ENCODE measurements at regions not wholly inside any gene's neighbourhood (a gene's known extent, or its start where the extent isn't known, plus 50 kb on each side); places are given as distances from the start of the nearest gene placed in this dataset.

DNA sequence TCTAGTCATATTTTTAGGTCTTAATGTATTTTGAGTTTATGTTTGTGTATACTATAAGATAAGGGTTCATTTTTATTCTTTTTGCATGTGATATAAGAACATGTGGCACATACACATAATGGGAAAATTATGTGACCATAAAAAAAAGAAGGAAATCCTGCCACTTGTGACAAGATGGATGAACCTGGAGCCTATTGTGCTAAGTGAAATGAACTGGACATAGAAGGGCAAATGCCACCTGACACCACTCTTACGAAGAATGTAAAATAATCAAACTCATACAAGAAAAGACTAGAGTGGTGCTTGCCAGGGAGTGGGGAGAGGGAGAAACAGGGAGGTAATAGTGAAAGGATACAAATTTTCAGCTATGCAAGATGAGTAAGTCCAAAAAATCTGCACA lies 126.1 kb downstream of the PLEKHG1 start:
- H3K36me3 ChIP-seq: no peaks in the 10 kb centered on the region
- H3K9me3 ChIP-seq: no peaks in the 10 kb centered on the region
- intact Hi-C loops (cut with DNase I; ENCODE audit: low total_unique reads): no loop called here
- 0 to 86% methylated on average over 1 of the region's 1 CpG for WGBS, 2 donors (ENCODE audit: low coverage in 1 of 2)
- no peaks in the 10 kb centered on the region for H3K27me3 ChIP-seq
- no peak overlapping the region for H3K27ac ChIP-seq
- TF ChIP-seq, protein P1, sequence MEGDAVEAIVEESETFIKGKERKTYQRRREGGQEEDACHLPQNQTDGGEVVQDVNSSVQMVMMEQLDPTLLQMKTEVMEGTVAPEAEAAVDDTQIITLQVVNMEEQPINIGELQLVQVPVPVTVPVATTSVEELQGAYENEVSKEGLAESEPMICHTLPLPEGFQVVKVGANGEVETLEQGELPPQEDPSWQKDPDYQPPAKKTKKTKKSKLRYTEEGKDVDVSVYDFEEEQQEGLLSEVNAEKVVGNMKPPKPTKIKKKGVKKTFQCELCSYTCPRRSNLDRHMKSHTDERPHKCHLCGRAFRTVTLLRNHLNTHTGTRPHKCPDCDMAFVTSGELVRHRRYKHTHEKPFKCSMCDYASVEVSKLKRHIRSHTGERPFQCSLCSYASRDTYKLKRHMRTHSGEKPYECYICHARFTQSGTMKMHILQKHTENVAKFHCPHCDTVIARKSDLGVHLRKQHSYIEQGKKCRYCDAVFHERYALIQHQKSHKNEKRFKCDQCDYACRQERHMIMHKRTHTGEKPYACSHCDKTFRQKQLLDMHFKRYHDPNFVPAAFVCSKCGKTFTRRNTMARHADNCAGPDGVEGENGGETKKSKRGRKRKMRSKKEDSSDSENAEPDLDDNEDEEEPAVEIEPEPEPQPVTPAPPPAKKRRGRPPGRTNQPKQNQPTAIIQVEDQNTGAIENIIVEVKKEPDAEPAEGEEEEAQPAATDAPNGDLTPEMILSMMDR (IDR thresholded peaks at IDR 0.05): no peak
- TF ChIP-seq POLR2A (IDR thresholded peaks at IDR 0.05) (no peak), EP300 (IDR thresholded peaks at IDR 0.05; ENCODE audit: low read depth) (no peak)
- in situ Hi-C loops (cut with MboI; ENCODE audit: low pct_ligation_motif_present in 1 of 4, low pct_unique_long_range_greater_than_20kb in 1 of 4, low sequenced_read_pairs in 3 of 4): no loop called here
- H3K4me3 ChIP-seq: no peak overlapping the region
- peaks cover 0 to 21% (median under 1%) of the 10 kb centered on the region in 4 donors for H3K4me1 ChIP-seq
- DNase-seq: no peak

DNA sequence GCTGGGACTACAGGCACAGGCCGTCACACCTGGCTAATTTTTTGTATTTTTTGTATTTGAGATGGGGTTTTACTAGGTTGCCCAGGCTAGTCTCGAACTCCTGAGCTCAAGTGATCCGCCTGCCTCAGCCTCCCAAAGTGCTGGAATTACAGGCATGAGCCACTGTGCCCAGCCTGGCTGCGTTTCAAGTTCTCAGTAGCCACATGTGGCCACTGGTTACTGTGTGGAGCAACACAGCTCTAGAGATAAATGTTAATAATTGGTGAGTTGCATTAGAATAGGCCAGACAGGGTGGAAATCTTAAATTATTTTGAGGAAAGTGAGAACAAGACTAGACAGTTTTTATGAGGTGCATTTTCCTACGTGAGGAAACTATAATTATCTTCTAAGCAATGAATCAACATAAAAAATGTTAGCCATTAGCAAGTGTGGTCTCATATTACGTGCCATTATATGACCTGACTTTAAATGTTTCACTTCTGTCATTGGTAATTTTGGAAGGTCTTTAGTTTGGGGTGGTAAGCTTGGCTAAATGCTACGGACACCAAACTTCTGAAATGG lies 129.6 kb downstream of the PLEKHG1 start:
- no peak for DNase-seq
- TF ChIP-seq EP300 (IDR thresholded peaks at IDR 0.05; ENCODE audit: low read depth): no peak
- no peak for TF ChIP-seq POLR2AphosphoS5 (IDR thresholded peaks at IDR 0.05)
- TF ChIP-seq, protein P1 (IDR thresholded peaks at IDR 0.05): no peak
- intact Hi-C loops (cut with DNase I; ENCODE audit: low total_unique reads) (no loop called here), in situ Hi-C loops (cut with MboI; ENCODE audit: low pct_ligation_motif_present in 1 of 4, low pct_unique_long_range_greater_than_20kb in 1 of 4, low sequenced_read_pairs in 3 of 4) (no loop called here)
- H3K36me3 ChIP-seq: peaks cover 0 to 6% (median 0%) of the 10 kb centered on the region in 4 donors
- WGBS, 2 donors (ENCODE audit: low coverage in 1 of 2): 75 to 88% methylated on average over 5 to 7 of the region's 7 CpGs
- no peaks in the 10 kb centered on the region for H3K9me3 ChIP-seq
- H3K4me3 ChIP-seq: no peak overlapping the region
- no peaks in the 10 kb centered on the region for H3K27me3 ChIP-seq
- H3K4me1 ChIP-seq: peaks cover 0 to 12% (median 4%) of the 10 kb centered on the region in 4 donors
- H3K27ac ChIP-seq: no peak overlapping the region

DNA sequence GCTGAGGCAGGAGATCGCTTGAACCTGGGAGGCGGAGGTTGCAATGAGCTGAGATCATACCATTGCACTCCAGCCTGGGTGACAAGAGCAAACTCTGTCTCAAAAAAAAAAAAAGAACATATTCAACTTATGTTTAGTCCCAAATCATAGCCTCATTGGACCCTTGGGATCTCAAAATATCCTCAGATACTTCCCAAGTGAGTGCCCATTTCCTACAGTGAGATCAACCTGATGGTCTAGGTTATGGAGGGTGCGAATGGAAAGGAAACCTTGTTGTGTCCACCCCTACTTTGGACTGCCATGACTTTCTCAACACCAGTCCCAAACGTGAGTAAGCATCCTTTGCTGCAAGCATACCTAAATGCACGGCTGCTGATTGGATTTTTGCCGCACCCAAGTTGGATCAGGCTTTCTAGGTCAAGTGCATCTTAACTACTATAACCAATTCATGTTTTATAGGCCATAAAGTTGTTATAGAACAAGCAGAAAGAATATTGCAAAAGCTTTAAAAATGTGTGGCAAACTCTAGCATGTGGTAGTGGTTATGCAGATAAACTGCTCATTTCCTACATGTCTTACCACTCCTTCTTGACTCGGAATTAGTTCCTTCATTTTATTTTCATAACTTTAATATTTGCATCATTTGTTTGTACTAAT lies 131.2 kb downstream of the PLEKHG1 start:
- Histone ChIP-seq H3K27ac (peak overlapping the region in 2 of 4 donors; percentile 14 to 18), H3K36me3 (peaks cover 0 to 6% (median 0%) of the 10 kb centered on the region in 4 donors), H3K27me3 (no peaks in the 10 kb centered on the region), H3K4me1 (peaks cover 0 to 12% (median 4%) of the 10 kb centered on the region in 4 donors), H3K9me3 (no peaks in the 10 kb centered on the region), H3K4me3 (no peak overlapping the region)
- 42 to 67% methylated on average over 5 to 7 of the region's 7 CpGs for WGBS, 2 donors (ENCODE audit: low coverage in 1 of 2)
- TF ChIP-seq, protein P1 (IDR thresholded peaks at IDR 0.05): no peak
- TF ChIP-seq POLR2A (IDR thresholded peaks at IDR 0.05): no peak
- TF ChIP-seq EP300 (IDR thresholded peaks at IDR 0.05; ENCODE audit: low read depth): no peak
- no peak for TF ChIP-seq POLR2AphosphoS5 (IDR thresholded peaks at IDR 0.05)
- intact Hi-C loops (cut with DNase I; ENCODE audit: low total_unique reads): no loop called here
- in situ Hi-C loops (cut with MboI; ENCODE audit: low pct_ligation_motif_present in 1 of 4, low pct_unique_long_range_greater_than_20kb in 1 of 4, low sequenced_read_pairs in 3 of 4): no loop called here
- DNase-seq: peak; percentile 64

DNA sequence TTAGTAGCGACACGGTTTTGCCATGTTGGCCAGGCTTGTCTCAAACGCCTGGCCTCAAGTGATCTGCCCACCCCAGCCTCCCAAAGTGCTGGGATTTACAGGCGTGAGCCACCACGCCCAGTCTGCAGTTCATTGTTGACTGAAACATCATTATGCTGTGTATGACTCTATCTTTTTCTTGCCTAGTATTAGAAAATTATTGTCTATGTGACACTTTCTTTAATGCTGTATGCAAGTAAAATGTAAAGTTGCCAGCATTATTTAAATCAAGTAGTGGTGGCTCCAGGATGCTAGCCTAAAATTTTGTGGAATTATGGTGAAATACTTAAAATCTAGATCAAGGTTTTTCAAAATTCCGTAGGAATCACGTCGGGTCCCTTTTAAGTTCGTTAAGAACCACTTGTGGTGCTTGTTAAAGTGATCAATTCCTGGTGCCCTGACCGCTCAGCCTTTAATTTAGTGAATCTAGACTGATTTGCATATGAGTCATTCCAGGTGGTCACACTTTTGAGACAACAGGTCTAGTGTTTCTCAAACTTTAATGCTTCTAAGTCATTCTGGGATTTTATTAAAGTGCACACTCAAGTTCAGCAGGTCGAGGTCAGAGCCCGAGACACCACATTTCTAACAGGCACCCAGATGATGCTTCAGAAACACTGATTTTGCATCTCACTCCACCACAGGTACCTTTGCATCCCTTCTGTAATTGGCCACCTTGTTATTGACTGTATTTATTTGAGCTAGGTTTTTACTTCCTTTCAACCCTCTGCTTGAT lies 132.6 kb upstream of the MTHFD1L start:
- intact Hi-C loops (cut with DNase I; ENCODE audit: low total_unique reads): no loop called here
- 79 to 83% methylated on average over 10 to 12 of the region's 12 CpGs for WGBS, 2 donors (ENCODE audit: low coverage in 1 of 2)
- TF ChIP-seq, protein P1 (IDR thresholded peaks at IDR 0.05): no peak
- TF ChIP-seq POLR2A (IDR thresholded peaks at IDR 0.05) (no peak), POLR2AphosphoS5 (IDR thresholded peaks at IDR 0.05) (no peak), EP300 (IDR thresholded peaks at IDR 0.05; ENCODE audit: low read depth) (no peak)
- Histone ChIP-seq H3K4me3 (no peak overlapping the region), H3K9me3 (no peaks in the 10 kb centered on the region), H3K4me1 (peaks cover 0 to 6% (median 4%) of the 10 kb centered on the region in 4 donors), H3K27me3 (no peaks in the 10 kb centered on the region), H3K36me3 (peaks cover 0 to 6% (median 0%) of the 10 kb centered on the region in 4 donors), H3K27ac (no peak overlapping the region)
- in situ Hi-C loops (cut with MboI; ENCODE audit: low pct_ligation_motif_present in 1 of 4, low pct_unique_long_range_greater_than_20kb in 1 of 4, low sequenced_read_pairs in 3 of 4): no loop called here
- no peak for DNase-seq
